NCI-H345 treated with DMSO at 0.1 percent for 48 hours (cell line): ENCODE measurements at regions not wholly inside any gene's neighbourhood (a gene's known extent, or its start where the extent isn't known, plus 50 kb on each side); places are given as distances from the start of the nearest gene placed in this dataset.
A peak's percentile ranks its signal among the peaks of the same experiment; 100 is the strongest.

ENCODE experiments used
- DNase-seq: peaks from one replicate; lab custom pipeline; 2025; ENCODE audit not compliant: unreplicated experiment; lab: John Stamatoyannopoulos, UW

GRCh38 chr3:135851201-135852081 is 114.1 kb upstream of the PPP2R3A start:
- DNase-seq: no peak

GRCh38 chr3:135853981-135854380 is 111.5 kb upstream of the PPP2R3A start:
- DNase-seq: no peak

- DNase-seq: no peak
Observed at GRCh38 chr3:135860761-135861160, 104.8 kb upstream of the PPP2R3A start.

GRCh38 chr3:135862361-135862760 is 103.2 kb upstream of the PPP2R3A start:
- DNase-seq: no peak

GRCh38 chr3:135864060-135864459 is 101.5 kb upstream of the PPP2R3A start:
- no peak for DNase-seq

GRCh38 chr3:135865085-135865484 is 100.4 kb upstream of the PPP2R3A start:
- no peak for DNase-seq

- DNase-seq: no peak
Observed at GRCh38 chr3:135865553-135865952, 100.0 kb upstream of the PPP2R3A start.

GRCh38 chr3:135867911-135868310 is 97.6 kb upstream of the PPP2R3A start:
- no peak for DNase-seq

GRCh38 chr3:135868801-135869200 is 96.7 kb upstream of the PPP2R3A start:
- DNase-seq: no peak

- DNase-seq: no peak
Observed at GRCh38 chr3:135869439-135870105, 96.0 kb upstream of the PPP2R3A start.

GRCh38 chr3:135871311-135871710 is 94.2 kb upstream of the PPP2R3A start:
- no peak for DNase-seq

- no peak for DNase-seq
Observed at GRCh38 chr3:135874035-135874434, 91.5 kb upstream of the PPP2R3A start.

GRCh38 chr3:135878501-135878900 is 87.0 kb upstream of the PPP2R3A start:
- DNase-seq: no peak

GRCh38 chr3:135885885-135886284 is 79.6 kb upstream of the PPP2R3A start:
- no peak for DNase-seq

GRCh38 chr3:135887220-135887619 is 78.3 kb upstream of the PPP2R3A start:
- DNase-seq: no peak

- DNase-seq: no peak
Observed at GRCh38 chr3:135889443-135889842, 76.1 kb upstream of the PPP2R3A start.

- DNase-seq: no peak
Observed at GRCh38 chr3:135891121-135891520, 74.4 kb upstream of the PPP2R3A start.

GRCh38 chr3:135895106-135895733 is 70.3 kb upstream of the PPP2R3A start:
- DNase-seq: peak; percentile 57

GRCh38 chr3:135895734-135896121 is 69.8 kb upstream of the PPP2R3A start:
- DNase-seq: no peak

- no peak for DNase-seq
Observed at GRCh38 chr3:135896613-135897012, 68.9 kb upstream of the PPP2R3A start.

GRCh38 chr3:135897715-135898114 is 67.8 kb upstream of the PPP2R3A start:
- DNase-seq: no peak

GRCh38 chr3:135898774-135899173 is 66.8 kb upstream of the PPP2R3A start:
- DNase-seq: no peak
